ENCODE measurements at regions not wholly inside any gene's neighbourhood (a gene's known extent, or its start where the extent isn't known, plus 50 kb on each side); places are given as distances from the start of the nearest gene placed in this dataset.

DNA sequence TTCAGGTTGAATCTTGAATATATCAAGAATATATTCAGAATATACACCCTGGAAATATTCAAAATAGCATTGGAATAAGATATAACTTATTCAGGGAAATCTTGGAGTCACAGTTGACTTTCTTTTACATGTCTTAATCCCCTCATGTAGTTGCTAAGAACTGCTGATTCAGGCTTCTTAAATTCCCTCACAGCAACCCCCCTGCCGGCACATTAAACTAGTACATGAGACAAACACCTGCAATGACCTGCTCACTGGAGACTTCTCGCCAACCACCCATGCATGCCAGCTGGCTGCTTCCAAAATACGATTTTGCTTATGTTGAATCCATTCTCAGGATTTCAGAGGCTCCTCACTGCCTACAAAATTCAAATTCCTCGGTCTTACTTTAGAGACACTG, 997.1 kb downstream of the EFNB2 start:
- DNase-seq (ENCODE audit: extremely low read depth, insufficient read length), result no peak
- TF ChIP-seq CTCF (IDR thresholded peaks at IDR 0.05; ENCODE audit: insufficient read depth, low read length, poor library complexity, severe bottlenecking), result no peak
- Histone ChIP-seq H3K4me3 (replicated peaks; ENCODE audit: low read depth, low read length) (no peak overlapping the region), H3K27me3 (replicated peaks; ENCODE audit: control insufficient read depth, insufficient read depth, low read length) (no peaks in the 10 kb centered on the region), H3K36me3 (ENCODE audit: control insufficient read depth, insufficient read depth, low read length) (no peaks in the 10 kb centered on the region)

DNA sequence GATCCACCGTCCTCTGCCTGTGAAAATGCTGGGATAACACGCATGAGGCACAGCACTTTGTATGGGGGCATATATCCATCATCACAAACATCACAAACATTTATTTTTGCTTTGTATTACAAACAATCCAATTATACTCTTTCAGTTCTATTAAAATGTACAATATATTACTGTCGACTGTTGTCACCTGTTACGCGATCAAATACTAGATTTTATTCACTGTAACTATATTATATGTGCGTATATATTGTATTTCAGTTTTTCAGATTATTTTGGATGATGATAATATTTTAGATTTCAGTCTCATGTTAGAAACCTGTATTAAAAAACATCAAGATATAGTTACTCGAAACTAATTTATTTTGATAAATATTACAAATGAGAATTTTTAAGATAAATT, 998.3 kb downstream of the EFNB2 start:
- Histone ChIP-seq H3K4me3 (replicated peaks; ENCODE audit: low read depth, low read length) (no peak overlapping the region), H3K27me3 (replicated peaks; ENCODE audit: control insufficient read depth, insufficient read depth, low read length) (no peaks in the 10 kb centered on the region), H3K36me3 (ENCODE audit: control insufficient read depth, insufficient read depth, low read length) (no peaks in the 10 kb centered on the region)
- no peak for TF ChIP-seq CTCF (IDR thresholded peaks at IDR 0.05; ENCODE audit: insufficient read depth, low read length, poor library complexity, severe bottlenecking)
- no peak for DNase-seq (ENCODE audit: extremely low read depth, insufficient read length)

DNA sequence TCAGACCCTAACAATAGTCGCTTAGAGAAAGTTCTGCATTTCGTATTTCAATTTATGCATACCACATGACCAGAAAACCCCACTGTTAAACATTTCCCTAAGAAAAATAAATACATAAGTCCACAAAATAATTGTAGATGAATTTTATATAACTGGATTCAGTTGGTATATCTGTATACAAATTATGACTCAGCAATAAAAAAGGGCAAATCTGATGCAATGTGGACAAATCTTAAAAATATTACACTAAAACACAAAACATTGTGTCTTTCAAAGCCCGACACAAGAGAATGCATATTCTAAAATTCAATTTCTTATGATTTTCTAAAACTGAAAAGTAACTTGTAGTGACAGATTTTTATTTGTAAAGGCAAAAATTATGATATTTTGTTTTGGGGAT, 1005.0 kb downstream of the EFNB2 start:
- no peak for TF ChIP-seq CTCF (IDR thresholded peaks at IDR 0.05; ENCODE audit: insufficient read depth, low read length, poor library complexity, severe bottlenecking)
- no peaks in the 10 kb centered on the region for H3K36me3 ChIP-seq (ENCODE audit: control insufficient read depth, insufficient read depth, low read length)

DNA sequence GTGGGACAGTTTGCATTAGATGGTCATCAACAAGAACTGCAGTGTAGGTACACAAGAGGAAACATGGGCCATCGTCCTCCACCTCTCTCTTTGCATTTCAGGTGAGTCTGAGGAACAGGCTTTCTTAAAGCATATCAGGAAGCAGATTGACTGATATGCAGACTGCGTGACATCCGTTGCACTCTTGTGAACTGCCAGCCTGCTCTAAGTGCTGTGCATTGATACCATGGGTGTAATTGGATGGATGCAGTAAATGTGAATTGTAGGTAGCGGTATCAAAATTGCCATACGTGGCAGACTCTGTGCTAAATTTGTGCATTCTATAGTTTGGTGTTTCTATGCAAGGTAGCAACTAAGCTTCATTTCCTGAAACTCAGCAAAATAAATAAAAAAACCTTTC, 1008.3 kb downstream of the EFNB2 start:
- Histone ChIP-seq H3K4me3 (replicated peaks; ENCODE audit: low read depth, low read length) (no peak overlapping the region), H3K36me3 (ENCODE audit: control insufficient read depth, insufficient read depth, low read length) (no peaks in the 10 kb centered on the region), H3K27me3 (replicated peaks; ENCODE audit: control insufficient read depth, insufficient read depth, low read length) (no peaks in the 10 kb centered on the region)
- no peak for TF ChIP-seq CTCF (IDR thresholded peaks at IDR 0.05; ENCODE audit: insufficient read depth, low read length, poor library complexity, severe bottlenecking)
- DNase-seq (ENCODE audit: extremely low read depth, insufficient read length), result no peak

More for the DNA sequence above, 1005.0 kb downstream of the EFNB2 start:
- H3K4me3 ChIP-seq (replicated peaks; ENCODE audit: low read depth, low read length), result no peak overlapping the region
- no peaks in the 10 kb centered on the region for H3K27me3 ChIP-seq (replicated peaks; ENCODE audit: control insufficient read depth, insufficient read depth, low read length)
- no peak for DNase-seq (ENCODE audit: extremely low read depth, insufficient read length)

DNA sequence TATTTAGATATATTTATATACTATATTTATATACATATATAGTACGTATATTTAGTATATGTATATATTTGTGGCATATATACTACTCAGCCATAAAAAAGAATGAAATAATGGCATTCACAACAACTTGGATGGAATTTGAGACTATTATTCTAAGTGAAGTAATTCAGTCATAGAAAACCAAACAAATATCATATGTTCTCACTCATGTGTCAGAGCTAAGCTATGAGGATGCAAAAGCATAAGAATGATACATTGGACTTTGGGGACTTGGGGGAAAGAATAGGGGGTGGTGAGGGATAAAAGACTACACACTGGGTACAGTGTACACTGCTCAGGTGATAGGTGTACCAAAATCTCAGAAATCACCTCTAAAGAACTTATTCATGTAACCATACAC, 1015.7 kb downstream of the EFNB2 start:
- TF ChIP-seq CTCF (IDR thresholded peaks at IDR 0.05; ENCODE audit: insufficient read depth, low read length, poor library complexity, severe bottlenecking), result no peak
- H3K36me3 ChIP-seq (ENCODE audit: control insufficient read depth, insufficient read depth, low read length), result no peaks in the 10 kb centered on the region
- no peak overlapping the region for H3K4me3 ChIP-seq (replicated peaks; ENCODE audit: low read depth, low read length)
- DNase-seq (ENCODE audit: extremely low read depth, insufficient read length), result no peak
- no peaks in the 10 kb centered on the region for H3K27me3 ChIP-seq (replicated peaks; ENCODE audit: control insufficient read depth, insufficient read depth, low read length)

- DNase-seq (ENCODE audit: extremely low read depth, insufficient read length), result no peak
- Histone ChIP-seq H3K4me3 (replicated peaks; ENCODE audit: low read depth, low read length) (no peak overlapping the region), H3K36me3 (ENCODE audit: control insufficient read depth, insufficient read depth, low read length) (no peaks in the 10 kb centered on the region), H3K27me3 (replicated peaks; ENCODE audit: control insufficient read depth, insufficient read depth, low read length) (no peaks in the 10 kb centered on the region)
- TF ChIP-seq CTCF (IDR thresholded peaks at IDR 0.05; ENCODE audit: insufficient read depth, low read length, poor library complexity, severe bottlenecking), result no peak
These were observed 1017.4 kb downstream of the EFNB2 start for GRCh38 chr13:105518086-105518485.
